ENCODE measurements at regions not wholly inside any gene's neighbourhood (a gene's known extent, or its start where the extent isn't known, plus 50 kb on each side); places are given as distances from the start of the nearest gene placed in this dataset.

GRCh38 chr2:142594935-142595334 lies 282.5 kb upstream of the KYNU start:
- H4K20me1 ChIP-seq (ENCODE audit: control insufficient read depth, extremely low read depth, insufficient read depth, low read length) = no peaks in the 10 kb centered on the region
- H3K4me1 ChIP-seq (ENCODE audit: control insufficient read depth, extremely low read depth, insufficient read depth, low read length) = no peaks in the 10 kb centered on the region
- H3K27ac ChIP-seq (ENCODE audit: insufficient read depth, low read length) = no peak overlapping the region
- no peak for DNase-seq (ENCODE audit: low read depth in 2 of 2)
- H3K9me3 ChIP-seq (ENCODE audit: control insufficient read depth, insufficient read depth, low read depth, low read length) = no peaks in the 10 kb centered on the region
- no peak overlapping the region for H3K4me2 ChIP-seq (ENCODE audit: extremely low read depth, insufficient read depth, low read length)
- H3K4me3 ChIP-seq (replicated peaks in 1 of 4; ENCODE audit: control extremely low read depth in 1 of 4, insufficient read depth in 1 of 4, low read depth in 3 of 4, low read length in 4 of 4) = no peak overlapping the region
- no peaks in the 10 kb centered on the region for H3K27me3 ChIP-seq (ENCODE audit: control insufficient read depth, insufficient read depth, low read length)
- H2AFZ ChIP-seq (ENCODE audit: low read length) = no peak overlapping the region
- TF ChIP-seq CTCF (conservative IDR thresholded peaks at IDR 0.05 in 1 of 2, IDR thresholded peaks at IDR 0.05 in 1 of 2; ENCODE audit: low read depth in 1 of 2, low read length in 2 of 2) = no peak
- no peak for TF ChIP-seq EZH2 (IDR thresholded peaks at IDR 0.05; ENCODE audit: low read length, missing control alignments)
- H3K9ac ChIP-seq (ENCODE audit: insufficient read depth, low read length) = no peak overlapping the region
- no peaks in the 10 kb centered on the region for H3K79me2 ChIP-seq (ENCODE audit: control insufficient read depth, insufficient read depth, low read length)
- H3K36me3 ChIP-seq (ENCODE audit: control insufficient read depth, insufficient read depth, low read length) = no peaks in the 10 kb centered on the region

- TF ChIP-seq CTCF (conservative IDR thresholded peaks at IDR 0.05 in 1 of 2, IDR thresholded peaks at IDR 0.05 in 1 of 2; ENCODE audit: low read depth in 1 of 2, low read length in 2 of 2) = no peak
- no peak for TF ChIP-seq EZH2 (IDR thresholded peaks at IDR 0.05; ENCODE audit: low read length, missing control alignments)
- H2AFZ ChIP-seq (ENCODE audit: low read length) = no peak overlapping the region
- no peaks in the 10 kb centered on the region for H3K9me3 ChIP-seq (ENCODE audit: control insufficient read depth, insufficient read depth, low read depth, low read length)
- no peak for DNase-seq (ENCODE audit: low read depth in 2 of 2)
- no peaks in the 10 kb centered on the region for H3K4me1 ChIP-seq (ENCODE audit: control insufficient read depth, extremely low read depth, insufficient read depth, low read length)
- no peaks in the 10 kb centered on the region for H4K20me1 ChIP-seq (ENCODE audit: control insufficient read depth, extremely low read depth, insufficient read depth, low read length)
- H3K79me2 ChIP-seq (ENCODE audit: control insufficient read depth, insufficient read depth, low read length) = no peaks in the 10 kb centered on the region
- no peaks in the 10 kb centered on the region for H3K27me3 ChIP-seq (ENCODE audit: control insufficient read depth, insufficient read depth, low read length)
- H3K9ac ChIP-seq (ENCODE audit: insufficient read depth, low read length) = no peak overlapping the region
- no peak overlapping the region for H3K4me2 ChIP-seq (ENCODE audit: extremely low read depth, insufficient read depth, low read length)
- no peak overlapping the region for H3K27ac ChIP-seq (ENCODE audit: insufficient read depth, low read length)
- no peak overlapping the region for H3K4me3 ChIP-seq (replicated peaks in 1 of 4; ENCODE audit: control extremely low read depth in 1 of 4, insufficient read depth in 1 of 4, low read depth in 3 of 4, low read length in 4 of 4)
- H3K36me3 ChIP-seq (ENCODE audit: control insufficient read depth, insufficient read depth, low read length) = no peaks in the 10 kb centered on the region
Observed at GRCh38 chr2:142592171-142592570, 285.3 kb upstream of the KYNU start.

- no peaks in the 10 kb centered on the region for H3K4me1 ChIP-seq (ENCODE audit: control insufficient read depth, extremely low read depth, insufficient read depth, low read length)
- no peaks in the 10 kb centered on the region for H3K36me3 ChIP-seq (ENCODE audit: control insufficient read depth, insufficient read depth, low read length)
- no peak for DNase-seq (ENCODE audit: low read depth in 2 of 2)
- no peak overlapping the region for H3K27ac ChIP-seq (ENCODE audit: insufficient read depth, low read length)
- no peak overlapping the region for H3K4me2 ChIP-seq (ENCODE audit: extremely low read depth, insufficient read depth, low read length)
- no peaks in the 10 kb centered on the region for H4K20me1 ChIP-seq (ENCODE audit: control insufficient read depth, extremely low read depth, insufficient read depth, low read length)
- no peak overlapping the region for H3K4me3 ChIP-seq (replicated peaks in 1 of 4; ENCODE audit: control extremely low read depth in 1 of 4, insufficient read depth in 1 of 4, low read depth in 3 of 4, low read length in 4 of 4)
- H2AFZ ChIP-seq (ENCODE audit: low read length) = no peak overlapping the region
- no peak for TF ChIP-seq EZH2 (IDR thresholded peaks at IDR 0.05; ENCODE audit: low read length, missing control alignments)
- no peak for TF ChIP-seq CTCF (conservative IDR thresholded peaks at IDR 0.05 in 1 of 2, IDR thresholded peaks at IDR 0.05 in 1 of 2; ENCODE audit: low read depth in 1 of 2, low read length in 2 of 2)
- H3K9ac ChIP-seq (ENCODE audit: insufficient read depth, low read length) = no peak overlapping the region
- no peaks in the 10 kb centered on the region for H3K79me2 ChIP-seq (ENCODE audit: control insufficient read depth, insufficient read depth, low read length)
- no peaks in the 10 kb centered on the region for H3K9me3 ChIP-seq (ENCODE audit: control insufficient read depth, insufficient read depth, low read depth, low read length)
- H3K27me3 ChIP-seq (ENCODE audit: control insufficient read depth, insufficient read depth, low read length) = no peaks in the 10 kb centered on the region
Observed at GRCh38 chr2:142591420-142591819, 286.0 kb upstream of the KYNU start.
